ENCODE measurements at regions not wholly inside any gene's neighbourhood (a gene's known extent, or its start where the extent isn't known, plus 50 kb on each side); places are given as distances from the start of the nearest gene placed in this dataset.

GRCh38 chrX:25069209-25069608 lies 53.4 kb upstream of the ARX start:
- Histone ChIP-seq H3K9me3 (no peaks in the 10 kb centered on the region), H3K27me3 (no peaks in the 10 kb centered on the region), H3K36me3 (replicated peaks in 1 of 2; ENCODE audit: insufficient read depth in 1 of 2, low read depth in 2 of 2) (no peaks in the 10 kb centered on the region), H3K27ac (no peak overlapping the region), H3K4me3 (no peak overlapping the region), H3K4me1 (no peaks in the 10 kb centered on the region)
- DNase-seq (no peak), ATAC-seq (no peak)
- WGBS, 2 donors, result 78 to 79% methylated on average over 2 of the region's 2 CpGs
- intact Hi-C loops (cut with DNase I), result no loop called here
- TF ChIP-seq POLR2A (IDR thresholded peaks at IDR 0.05), result no peak
- TF ChIP-seq CTCF (IDR thresholded peaks at IDR 0.05), result no peak

GRCh38 chrX:25068340-25068739 lies 52.6 kb upstream of the ARX start:
- DNase-seq (no peak), ATAC-seq (no peak)
- H3K27ac ChIP-seq, result no peak overlapping the region
- H3K4me1 ChIP-seq, result no peaks in the 10 kb centered on the region
- intact Hi-C loops (cut with DNase I), result no loop called here
- no peaks in the 10 kb centered on the region for H3K9me3 ChIP-seq
- 82 to 91% methylated on average over 5 of the region's 5 CpGs for WGBS, 2 donors
- H3K27me3 ChIP-seq, result no peaks in the 10 kb centered on the region
- no peak for TF ChIP-seq POLR2A (IDR thresholded peaks at IDR 0.05)
- TF ChIP-seq CTCF (IDR thresholded peaks at IDR 0.05), result no peak
- no peaks in the 10 kb centered on the region for H3K36me3 ChIP-seq (replicated peaks in 1 of 2; ENCODE audit: insufficient read depth in 1 of 2, low read depth in 2 of 2)
- no peak overlapping the region for H3K4me3 ChIP-seq

GRCh38 chrX:25067271-25068172 lies 51.8 kb upstream of the ARX start:
- Histone ChIP-seq H3K9me3 (no peaks in the 10 kb centered on the region), H3K4me3 (no peak overlapping the region), H3K27ac (no peak overlapping the region), H3K36me3 (replicated peaks in 1 of 2; ENCODE audit: insufficient read depth in 1 of 2, low read depth in 2 of 2) (no peaks in the 10 kb centered on the region), H3K4me1 (no peaks in the 10 kb centered on the region), H3K27me3 (no peaks in the 10 kb centered on the region)
- ATAC-seq (no peak), DNase-seq (no peak)
- TF ChIP-seq POLR2A (IDR thresholded peaks at IDR 0.05) (no peak), CTCF (IDR thresholded peaks at IDR 0.05) (no peak)
- intact Hi-C loops (cut with DNase I), result no loop called here
- WGBS, 2 donors, result 40 to 44% methylated on average over 4 of the region's 4 CpGs

- no peaks in the 10 kb centered on the region for H3K27me3 ChIP-seq
- TF ChIP-seq CTCF (IDR thresholded peaks at IDR 0.05) (no peak), POLR2A (IDR thresholded peaks at IDR 0.05) (no peak)
Observed at GRCh38 chrX:25066131-25066530, 50.4 kb upstream of the ARX start.

More at GRCh38 chrX:25066131-25066530, 50.4 kb upstream of the ARX start:
- intact Hi-C loops (cut with DNase I), result no loop called here
- Histone ChIP-seq H3K36me3 (replicated peaks in 1 of 2; ENCODE audit: insufficient read depth in 1 of 2, low read depth in 2 of 2) (no peaks in the 10 kb centered on the region), H3K4me1 (no peaks in the 10 kb centered on the region), H3K27ac (no peak overlapping the region), H3K9me3 (no peaks in the 10 kb centered on the region), H3K4me3 (no peak overlapping the region)
- DNase-seq, result no peak
- WGBS, 2 donors, result 67 to 68% methylated on average over 3 of the region's 3 CpGs
- ATAC-seq, result no peak
